ENCODE measurements at regions not wholly inside any gene's neighbourhood (a gene's known extent, or its start where the extent isn't known, plus 50 kb on each side); places are given as distances from the start of the nearest gene placed in this dataset.

DNA sequence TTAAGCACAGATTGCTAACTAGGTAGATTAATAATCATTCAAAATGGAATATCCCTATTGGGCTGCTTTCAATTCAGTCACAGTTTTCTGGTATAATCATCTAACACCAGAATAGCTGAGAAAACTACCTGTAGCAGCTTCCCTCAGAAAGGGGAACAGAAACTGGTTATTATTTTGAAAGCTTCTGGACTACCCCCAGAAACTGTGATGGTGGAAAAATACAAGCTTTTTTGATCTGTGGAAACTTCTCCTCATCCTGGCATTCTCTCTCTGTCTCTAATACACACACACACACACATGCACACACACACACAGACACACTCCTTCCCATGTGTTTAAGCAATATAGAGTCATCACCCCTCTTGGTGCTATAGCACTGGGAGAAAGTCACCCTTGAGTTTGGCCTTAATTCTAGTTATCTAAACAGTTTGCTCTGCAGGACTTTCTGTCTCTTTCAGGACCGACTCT, 251.5 kb upstream of the LMO3 start:
- Histone ChIP-seq H3K27me3 (ENCODE audit: low read depth) (no peaks in the 10 kb centered on the region), H3K4me1 (no peaks in the 10 kb centered on the region), H3K4me3 (no peak overlapping the region), H3K9me3 (replicated peaks) (no peaks in the 10 kb centered on the region), H3K27ac (replicated peaks) (no peak overlapping the region), H3K36me3 (no peaks in the 10 kb centered on the region)
- TF ChIP-seq, protein P1, sequence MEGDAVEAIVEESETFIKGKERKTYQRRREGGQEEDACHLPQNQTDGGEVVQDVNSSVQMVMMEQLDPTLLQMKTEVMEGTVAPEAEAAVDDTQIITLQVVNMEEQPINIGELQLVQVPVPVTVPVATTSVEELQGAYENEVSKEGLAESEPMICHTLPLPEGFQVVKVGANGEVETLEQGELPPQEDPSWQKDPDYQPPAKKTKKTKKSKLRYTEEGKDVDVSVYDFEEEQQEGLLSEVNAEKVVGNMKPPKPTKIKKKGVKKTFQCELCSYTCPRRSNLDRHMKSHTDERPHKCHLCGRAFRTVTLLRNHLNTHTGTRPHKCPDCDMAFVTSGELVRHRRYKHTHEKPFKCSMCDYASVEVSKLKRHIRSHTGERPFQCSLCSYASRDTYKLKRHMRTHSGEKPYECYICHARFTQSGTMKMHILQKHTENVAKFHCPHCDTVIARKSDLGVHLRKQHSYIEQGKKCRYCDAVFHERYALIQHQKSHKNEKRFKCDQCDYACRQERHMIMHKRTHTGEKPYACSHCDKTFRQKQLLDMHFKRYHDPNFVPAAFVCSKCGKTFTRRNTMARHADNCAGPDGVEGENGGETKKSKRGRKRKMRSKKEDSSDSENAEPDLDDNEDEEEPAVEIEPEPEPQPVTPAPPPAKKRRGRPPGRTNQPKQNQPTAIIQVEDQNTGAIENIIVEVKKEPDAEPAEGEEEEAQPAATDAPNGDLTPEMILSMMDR (IDR thresholded peaks at IDR 0.05; ENCODE audit: borderline replicate concordance) = no peak
- intact Hi-C loops (cut with micrococcal nuclease) = no loop called here
- DNase-seq = no peak

DNA sequence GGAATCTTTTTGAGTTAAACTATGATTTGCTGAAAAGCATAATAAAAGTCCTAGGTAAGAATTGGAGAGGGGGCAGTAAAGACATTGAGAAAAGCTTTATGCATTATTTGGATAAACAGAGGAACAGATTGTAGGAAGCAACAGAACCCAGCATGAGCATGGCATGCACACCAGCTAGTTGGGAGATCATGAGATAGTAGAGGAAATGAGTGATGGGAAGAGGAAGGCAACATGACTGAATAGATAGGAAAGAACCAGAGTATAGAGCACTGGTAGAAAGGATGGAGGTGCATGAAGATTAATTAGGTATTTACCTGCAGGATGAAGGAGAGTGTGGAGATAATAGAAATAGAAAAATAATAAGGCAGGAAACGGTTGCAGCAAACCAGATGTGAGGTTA, 248.5 kb upstream of the LMO3 start:
- Histone ChIP-seq H3K9me3 (replicated peaks) (no peaks in the 10 kb centered on the region), H3K27me3 (ENCODE audit: low read depth) (no peaks in the 10 kb centered on the region)
- intact Hi-C loops (cut with micrococcal nuclease) = no loop called here

DNA sequence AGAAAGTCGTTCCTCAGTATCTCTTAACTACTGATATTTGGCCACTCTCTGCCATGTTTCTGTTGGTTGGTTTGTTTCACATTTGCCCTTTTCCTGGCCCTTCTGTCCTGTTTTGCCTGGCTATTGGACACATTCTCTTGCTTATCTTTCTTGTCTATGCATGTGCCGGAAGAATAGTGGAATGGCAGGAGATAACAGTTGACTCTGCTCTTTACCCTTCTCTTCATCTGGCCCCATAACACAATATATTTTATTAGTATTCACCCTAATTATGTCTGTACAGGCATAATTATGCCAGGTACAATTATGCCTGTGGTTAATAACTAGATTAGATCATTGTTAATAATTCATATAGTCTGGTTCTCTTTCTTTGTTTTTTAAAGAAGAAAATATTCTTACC, 243.5 kb upstream of the LMO3 start:
- no peaks in the 10 kb centered on the region for H3K27me3 ChIP-seq (ENCODE audit: low read depth)
- H3K36me3 ChIP-seq = no peaks in the 10 kb centered on the region
- intact Hi-C loops (cut with micrococcal nuclease) = no loop called here
- H3K9me3 ChIP-seq (replicated peaks) = peaks cover 16% of the 10 kb centered on the region
- TF ChIP-seq, protein P1 (IDR thresholded peaks at IDR 0.05; ENCODE audit: borderline replicate concordance) = no peak
- H3K4me1 ChIP-seq = no peaks in the 10 kb centered on the region
- no peak overlapping the region for H3K4me3 ChIP-seq
- no peak for DNase-seq
- no peak overlapping the region for H3K27ac ChIP-seq (replicated peaks)

More for the DNA sequence above, 248.5 kb upstream of the LMO3 start:
- TF ChIP-seq, protein P1 (IDR thresholded peaks at IDR 0.05; ENCODE audit: borderline replicate concordance) = no peak
- DNase-seq = no peak
- Histone ChIP-seq H3K36me3 (no peaks in the 10 kb centered on the region), H3K27ac (replicated peaks) (no peak overlapping the region), H3K4me1 (no peaks in the 10 kb centered on the region), H3K4me3 (no peak overlapping the region)

DNA sequence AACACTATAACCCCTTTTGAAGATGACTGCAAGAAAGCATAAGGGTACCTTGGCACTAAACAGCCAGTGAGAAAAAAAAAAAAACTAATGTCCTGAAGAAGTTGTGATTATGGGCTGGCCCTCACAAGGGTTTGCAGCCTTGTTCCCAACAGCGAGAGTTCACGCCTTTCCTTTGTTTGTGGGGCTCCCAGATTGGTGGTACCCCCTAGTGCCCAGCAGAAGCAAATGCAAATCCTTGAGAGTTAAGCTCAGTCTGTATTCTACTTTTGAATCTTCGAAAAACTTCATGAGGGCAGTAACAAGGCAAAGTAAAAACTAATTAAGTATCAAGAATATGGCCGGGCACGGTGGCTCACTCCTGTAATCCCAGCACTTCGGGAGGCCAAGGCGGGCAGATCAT, 238.9 kb upstream of the LMO3 start:
- no peaks in the 10 kb centered on the region for H3K36me3 ChIP-seq
- H3K4me3 ChIP-seq = no peak overlapping the region
- intact Hi-C loops (cut with micrococcal nuclease) = no loop called here
- H3K27ac ChIP-seq (replicated peaks) = no peak overlapping the region
- no peaks in the 10 kb centered on the region for H3K4me1 ChIP-seq
- peaks cover 16% of the 10 kb centered on the region for H3K9me3 ChIP-seq (replicated peaks)
- TF ChIP-seq, protein P1 (IDR thresholded peaks at IDR 0.05; ENCODE audit: borderline replicate concordance) = no peak
- H3K27me3 ChIP-seq (ENCODE audit: low read depth) = no peaks in the 10 kb centered on the region
- no peak for DNase-seq

DNA sequence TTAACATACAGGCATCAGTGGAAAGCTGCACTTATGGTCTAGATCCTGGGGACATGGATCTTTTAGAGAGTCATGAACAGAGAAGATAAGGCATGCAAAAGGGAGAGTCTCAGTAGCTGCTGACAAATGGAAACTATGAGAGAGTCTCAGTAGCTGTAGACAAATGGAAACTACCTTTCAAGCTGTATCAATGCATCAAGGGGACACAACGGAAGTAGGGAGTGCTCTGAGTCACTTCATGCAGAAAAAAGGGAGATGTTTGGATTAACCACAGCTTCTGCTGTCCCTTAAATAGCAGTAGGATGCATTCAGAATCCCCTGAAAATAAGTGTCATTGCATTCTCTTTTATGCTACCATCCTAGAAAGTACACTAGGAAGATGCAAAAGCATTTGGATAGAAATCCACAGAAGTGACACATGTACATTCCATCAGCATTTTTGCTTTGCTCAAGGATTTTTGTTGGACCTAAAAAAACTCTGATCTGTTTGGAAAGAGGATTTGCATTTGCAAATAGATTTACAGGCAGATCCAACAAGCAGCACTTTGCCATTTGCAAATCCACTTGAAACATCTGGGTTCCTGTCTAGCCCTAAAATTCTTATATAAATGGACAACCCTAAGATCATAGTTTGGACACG, 227.5 kb upstream of the LMO3 start:
- H3K4me1 ChIP-seq = no peaks in the 10 kb centered on the region
- TF ChIP-seq, protein P1 (IDR thresholded peaks at IDR 0.05; ENCODE audit: borderline replicate concordance) = no peak

More for the DNA sequence above, 227.5 kb upstream of the LMO3 start:
- Histone ChIP-seq H3K27ac (replicated peaks) (no peak overlapping the region), H3K4me3 (no peak overlapping the region), H3K9me3 (replicated peaks) (no peaks in the 10 kb centered on the region), H3K36me3 (no peaks in the 10 kb centered on the region), H3K27me3 (ENCODE audit: low read depth) (no peaks in the 10 kb centered on the region)
- intact Hi-C loops (cut with micrococcal nuclease) = no loop called here
- no peak for DNase-seq
